Endothelial cell of umbilical vein (primary cell): ENCODE measurements at regions not wholly inside any gene's neighbourhood (a gene's known extent, or its start where the extent isn't known, plus 50 kb on each side); places are given as distances from the start of the nearest gene placed in this dataset.

Experiments used
- BruUV-seq: library from RNA; stranded (reverse); fragments of 400-500 nt; replicated peaks from 2 replicates; lab custom pipeline; 2021; lab: Mats Ljungman, UMichigan
- CTCF ChIA-PET: fragments of 300-600, 350-600 bp; sonication (Branson Sonifier 250); formaldehyde crosslinking; loops from one replicate; lab custom pipeline; 2021; ENCODE audit warnings: antibody characterized with exemption, inconsistent platforms; lab: Charles Lee
- POLR2A ChIA-PET: fragments of 300-600, 350-600 bp; sonication (Branson Sonifier 250); formaldehyde crosslinking; loops from one replicate; lab custom pipeline; 2021; ENCODE audit warnings: antibody characterized with exemption, inconsistent platforms; lab: Charles Lee
- DNase-seq: peaks from one replicate; pipeline ENCODE4 v3.0.0-alpha.2; 2011; ENCODE audit warnings: low read depth, low spot score
- FAIRE-seq: peaks from 2 replicates; lab custom pipeline; 2011; peaks lifted over from hg19 to GRCh38; lab: Jason Lieb, UNC
- H2AFZ ChIP-seq: 2 replicates; pipeline ENCODE4 v1.6.0; 2012; ENCODE audit warnings: low read depth, low read length, control low read depth, inconsistent platforms
- H3K27ac ChIP-seq: 2 replicates; pipeline ENCODE4 v1.5.1; 2011; ENCODE audit warnings: low read depth, mild to moderate bottlenecking, control low read depth, low read length, moderate library complexity; ENCODE audit not compliant: insufficient read depth
- H3K27me3 ChIP-seq, 2 experiments: 2 replicates each; pipeline versions ENCODE4 v1.6.0 to v1.6.1; 2011; ENCODE audit warnings: low read length in 2 of 2, mixed read lengths in 1 of 2; ENCODE audit not compliant: control insufficient read depth in 2 of 2, insufficient read depth in 2 of 2
- H3K36me3 ChIP-seq, 2 experiments: 2 replicates in 1 of 2; 3 replicates in 1 of 2; pipeline ENCODE4 v1.5.1; 2011; ENCODE audit warnings: low read length in 2 of 2, mild to moderate bottlenecking in 1 of 2, moderate library complexity in 1 of 2; ENCODE audit not compliant: control insufficient read depth in 2 of 2, insufficient read depth in 2 of 2; ENCODE audit errors: extremely low read depth in 1 of 2
- H3K4me1 ChIP-seq: 3 replicates; pipeline ENCODE4 v1.5.1; 2011; ENCODE audit warnings: mild to moderate bottlenecking, low read length; ENCODE audit not compliant: control insufficient read depth, insufficient read depth; ENCODE audit errors: extremely low read depth
- H3K4me2 ChIP-seq: 2 replicates; pipeline ENCODE4 v1.6.1; 2011; ENCODE audit warnings: low read length, control low read depth, mixed read lengths; ENCODE audit not compliant: insufficient read depth
- H3K4me3 ChIP-seq, 3 experiments: fragments of 200-600 bp in 1 of 3; sonication (generic), shearing (Covaris generic) in 1 of 3; replicated peaks in 1 of 3; 2 replicates each; pipeline ENCODE4 v1.5.1; 2011 to 2016; ENCODE audit warnings: control low read depth in 3 of 3, low read length in 3 of 3, mild to moderate bottlenecking in 2 of 3, inconsistent platforms in 1 of 3, low read depth in 1 of 3, moderate library complexity in 1 of 3; ENCODE audit not compliant: insufficient read depth in 1 of 3
- H3K79me2 ChIP-seq: 2 replicates; pipeline ENCODE4 v1.6.0; 2012; ENCODE audit warnings: low read length, inconsistent platforms; ENCODE audit not compliant: control insufficient read depth, insufficient read depth
- H3K9ac ChIP-seq: replicated peaks from 2 replicates; pipeline ENCODE3; 2011; ENCODE audit warnings: low read length, control low read depth; ENCODE audit not compliant: insufficient read depth; ENCODE audit errors: extremely low read depth
- H3K9me1 ChIP-seq: replicated peaks from 3 replicates; pipeline ENCODE4 v1.6.0; 2011; ENCODE audit warnings: mild to moderate bottlenecking, low read length; ENCODE audit not compliant: control insufficient read depth, insufficient read depth; ENCODE audit errors: extremely low read depth
- H3K9me3 ChIP-seq: replicated peaks from 2 replicates; pipeline ENCODE4 v1.5.1; 2012; ENCODE audit warnings: low read length, inconsistent platforms; ENCODE audit not compliant: control insufficient read depth, insufficient read depth
- H4K20me1 ChIP-seq: replicated peaks from 2 replicates; pipeline ENCODE3; 2011; ENCODE audit warnings: mild to moderate bottlenecking, low read length; ENCODE audit not compliant: control insufficient read depth, insufficient read depth; ENCODE audit errors: extremely low read depth
- CTCF ChIP-seq, 2 donors: IDR thresholded peaks; 1 replicate in 1 of 2; 2 replicates in 1 of 2; pipeline ENCODE4 v1.5.1; 2011; ENCODE audit warnings: low read length in 2 of 2, mild to moderate bottlenecking in 2 of 2, moderate library complexity in 2 of 2, control low read depth in 1 of 2, inconsistent platforms in 1 of 2, low read depth in 1 of 2; ENCODE audit not compliant: insufficient read depth in 1 of 2; ENCODE audit errors: extremely low read depth in 1 of 2
- EZH2 ChIP-seq: IDR thresholded peaks from 2 replicates; pipeline ENCODE4 v1.6.1; 2012; ENCODE audit warnings: borderline replicate concordance, low read depth, mild to moderate bottlenecking, moderate library complexity, low read length, inconsistent platforms; ENCODE audit not compliant: severe bottlenecking
- FOS ChIP-seq: IDR thresholded peaks from 2 replicates; pipeline ENCODE4 v1.6.1; 2011; ENCODE audit warnings: mild to moderate bottlenecking, low read length, moderate library complexity, borderline replicate concordance; ENCODE audit not compliant: insufficient read depth
- GATA2 ChIP-seq: IDR thresholded peaks from 2 replicates; pipeline ENCODE4 v1.7.0; 2011; ENCODE audit warnings: low read depth, mild to moderate bottlenecking, moderate library complexity, mixed read lengths, low read length; ENCODE audit not compliant: insufficient read length, insufficient read depth
- JUN ChIP-seq: IDR thresholded peaks from 2 replicates; pipeline ENCODE4 v1.6.1; 2011; ENCODE audit warnings: borderline replicate concordance, low read depth; ENCODE audit not compliant: insufficient read length, insufficient read depth
- MAX ChIP-seq: IDR thresholded peaks from 2 replicates; pipeline ENCODE4 v1.6.1; 2011; ENCODE audit not compliant: insufficient read depth, insufficient read length
- MYC ChIP-seq: IDR thresholded peaks from one replicate; pipeline ENCODE4 v1.6.1; 2011; ENCODE audit warnings: mild to moderate bottlenecking, low read depth, low read length
- POLR2A ChIP-seq: IDR thresholded peaks from 2 replicates; pipeline ENCODE4 v1.6.1; 2012; ENCODE audit warnings: low read depth, mild to moderate bottlenecking, control low read depth, low read length
- POLR2AphosphoS5 ChIP-seq: IDR thresholded peaks from 2 replicates; pipeline ENCODE4 v1.6.1; 2012; ENCODE audit warnings: low read depth, mild to moderate bottlenecking, control low read depth, low read length, moderate library complexity; ENCODE audit not compliant: insufficient read depth
- dilution Hi-C: fragments of 300-500 bp; cut with MboI; formaldehyde crosslinking; loops from one replicate; pipeline ENCODE4 v1.15.0; 2019; ENCODE audit warnings: low sequenced_read_pairs; ENCODE audit not compliant: extremely low pct_ligation_motif_present
- intact Hi-C: fragments of 100-400 bp; cut with micrococcal nuclease; formaldehyde crosslinking; loops from one replicate; pipeline ENCODE4 v1.10.0; 2022

GRCh38 chr6:26220145-26220970, 133.1 kb downstream of the HFE start:
- Histone ChIP-seq H3K4me1 (peaks cover 17% of the 10 kb centered on the region), H3K9me1 (no peaks in the 10 kb centered on the region), H4K20me1 (no peaks in the 10 kb centered on the region), H3K27me3 (no peaks in the 10 kb centered on the region), H3K4me3 (no peak overlapping the region), H3K9ac (no peak overlapping the region), H3K79me2 (no peaks in the 10 kb centered on the region), H3K36me3 (no peaks in the 10 kb centered on the region), H3K4me2 (no peak overlapping the region), H2AFZ (no peak overlapping the region), H3K27ac (no peak overlapping the region), H3K9me3 (no peaks in the 10 kb centered on the region)
- ChIA-PET POLR2A (no interaction called here), CTCF (interaction anchor here (0.5 to 1.5 kb wide), 2 partner anchors 17 to 42 kb away, joined by 3 read pairs; no protein-coding TSS in a partner anchor)
- FAIRE-seq: no peak
- TF ChIP-seq MAX (no peak), FOS (no peak)
- dilution Hi-C loops: no loop called here
- BruUV-seq: no TSS peak
- no peak for DNase-seq
- intact Hi-C loops: no loop called here

- POLR2A ChIA-PET: no interaction called here
- intact Hi-C loops: no loop called here
- H2AFZ ChIP-seq: no peak overlapping the region
- H4K20me1 ChIP-seq: no peaks in the 10 kb centered on the region
- no peak for FAIRE-seq
- H3K4me1 ChIP-seq: peaks cover 14% of the 10 kb centered on the region
- dilution Hi-C loops: no loop called here
- H3K4me3 ChIP-seq: no peak overlapping the region
- no peaks in the 10 kb centered on the region for H3K79me2 ChIP-seq
- CTCF ChIA-PET: interaction anchor here (0.5 to 1.5 kb wide), 2 partner anchors 16 to 171 kb away, joined by 3 read pairs; no protein-coding TSS in a partner anchor
- H3K36me3 ChIP-seq: peaks cover 0 to 1% of the 10 kb centered on the region in 2 experiments
- H3K4me2 ChIP-seq: no peak overlapping the region
- no TSS peak for BruUV-seq
- H3K9me1 ChIP-seq: no peaks in the 10 kb centered on the region
- TF ChIP-seq MAX (no peak), GATA2 (no peak), POLR2A (no peak), JUN (no peak), POLR2AphosphoS5 (no peak), MYC (no peak), FOS (no peak), CTCF (IDR thresholded peaks at IDR 0.05; ENCODE audit: extremely low read depth in 1 of 2, insufficient read depth in 1 of 2, low read depth in 1 of 2, low read length in 2 of 2) (no peak), EZH2 (no peak)
- H3K9me3 ChIP-seq: no peaks in the 10 kb centered on the region
- DNase-seq: no peak
- H3K27ac ChIP-seq: no peak overlapping the region
- H3K27me3 ChIP-seq: no peaks in the 10 kb centered on the region
- no peak overlapping the region for H3K9ac ChIP-seq
These were observed 134.0 kb downstream of the HFE start for GRCh38 chr6:26221186-26221585.
